SK-N-SH treated with all-trans-retinoic acid at 6 μM for 48 hours (cell line): ENCODE measurements at regions not wholly inside any gene's neighbourhood (a gene's known extent, or its start where the extent isn't known, plus 50 kb on each side); places are given as distances from the start of the nearest gene placed in this dataset.

ENCODE experiments used
- ATAC-seq: fragments of 200-7000 bp; cut with Tn5 transposase; 3 replicates; pipeline ENCODE4 v1.9.1; 2020; ENCODE audit warnings: mild to moderate bottlenecking, moderate library complexity
- ARNTL ChIP-seq: fragments of 450-650 bp; formaldehyde crosslinking; IDR thresholded peaks from 2 replicates; pipeline ENCODE4 v1.5.0; 2020; ENCODE audit warnings: low read depth, mild to moderate bottlenecking, moderate library complexity, borderline replicate concordance
- BACH2 ChIP-seq: fragments of 250-450 bp; sonication (Bioruptor Pico); IDR thresholded peaks from 2 replicates; pipeline ENCODE4 v1.9.0; 2021; ENCODE audit warnings: mild to moderate bottlenecking, borderline replicate concordance
- CSDC2 ChIP-seq: fragments of 250-450 bp; sonication (Bioruptor Pico); IDR thresholded peaks from 2 replicates; pipeline ENCODE4 v1.5.0; 2020; ENCODE audit warnings: mild to moderate bottlenecking, moderate library complexity
- GLIS3 ChIP-seq: fragments of 250-450 bp; sonication (Bioruptor Pico); IDR thresholded peaks from 2 replicates; pipeline ENCODE4 v1.5.0; 2020; ENCODE audit warnings: mild to moderate bottlenecking, moderate library complexity
- ISL1 ChIP-seq: fragments of 250-450 bp; sonication (Bioruptor Pico); IDR thresholded peaks from 2 replicates; pipeline ENCODE4 v2.1.2; 2022; ENCODE audit warnings: mild to moderate bottlenecking, moderate library complexity
- OSR1 ChIP-seq: fragments of 250-450 bp; sonication (Bioruptor Pico); IDR thresholded peaks from 2 replicates; pipeline ENCODE4 v1.8.0; 2022; ENCODE audit warnings: moderate library complexity, mild to moderate bottlenecking, inconsistent platforms
- PPARA ChIP-seq: fragments of 250-450 bp; sonication (Bioruptor Pico); IDR thresholded peaks from 2 replicates; pipeline ENCODE4 v1.5.0; 2020; ENCODE audit warnings: mild to moderate bottlenecking, borderline replicate concordance
- RARB ChIP-seq: fragments of 250-450 bp; sonication (Bioruptor Pico); IDR thresholded peaks from 2 replicates; pipeline ENCODE4 v1.8.0; 2021; ENCODE audit warnings: mild to moderate bottlenecking, moderate library complexity
- SNAI2 ChIP-seq: fragments of 250-450 bp; sonication (Bioruptor Pico); IDR thresholded peaks from 2 replicates; pipeline ENCODE4 v1.5.0; 2020; ENCODE audit warnings: mild to moderate bottlenecking, moderate library complexity
- TCF4 ChIP-seq: fragments of 250-450 bp; sonication (Bioruptor Pico); IDR thresholded peaks from 2 replicates; pipeline ENCODE4 v1.8.0; 2021; ENCODE audit warnings: mild to moderate bottlenecking, moderate library complexity, borderline replicate concordance
- TOX ChIP-seq: fragments of 250-450 bp; sonication (Bioruptor Pico); IDR thresholded peaks from 2 replicates; pipeline ENCODE4 v1.8.0; 2021; ENCODE audit warnings: mild to moderate bottlenecking, moderate library complexity, borderline replicate concordance
- ZC3H10 ChIP-seq: fragments of 250-450 bp; sonication (Bioruptor Pico); IDR thresholded peaks from 2 replicates; pipeline ENCODE4 v1.5.1; 2021; ENCODE audit warnings: mild to moderate bottlenecking, moderate library complexity
- ZFP3 ChIP-seq: fragments of 250-450 bp; sonication (Bioruptor Pico); IDR thresholded peaks from 2 replicates; pipeline ENCODE4 v1.5.0; 2020; ENCODE audit warnings: mild to moderate bottlenecking, moderate library complexity
- ZFP30 ChIP-seq: fragments of 450-650 bp; formaldehyde crosslinking; IDR thresholded peaks from 2 replicates; pipeline ENCODE4 v1.5.0; 2022; ENCODE audit warnings: mild to moderate bottlenecking, moderate library complexity
- ZNF565 ChIP-seq: fragments of 450-650 bp; formaldehyde crosslinking; conservative IDR thresholded peaks from 2 replicates; pipeline ENCODE4 v1.5.0; 2020; ENCODE audit warnings: low read depth, mild to moderate bottlenecking, moderate library complexity
- ZNF70 ChIP-seq: fragments of 450-650 bp; formaldehyde crosslinking; IDR thresholded peaks from 2 replicates; pipeline ENCODE4 v1.5.0; 2020; ENCODE audit warnings: mild to moderate bottlenecking, moderate library complexity
- ZNF8 ChIP-seq: fragments of 450-650 bp; formaldehyde crosslinking; IDR thresholded peaks from 2 replicates; pipeline ENCODE4 v1.5.0; 2020; ENCODE audit warnings: mild to moderate bottlenecking, moderate library complexity
- TF ChIP-seq, protein P1 (sequence below): fragments of 250-450 bp; sonication (Bioruptor Pico); IDR thresholded peaks from 2 replicates; pipeline ENCODE4 v1.5.1; 2020; ENCODE audit warnings: low read depth, mild to moderate bottlenecking, moderate library complexity
- TF ChIP-seq, protein P2 (sequence below): fragments of 250-450 bp; sonication (Bioruptor Pico); IDR thresholded peaks from 2 replicates; pipeline ENCODE4 v1.8.0; 2020; ENCODE audit warnings: mild to moderate bottlenecking, moderate library complexity, borderline replicate concordance
- TF ChIP-seq, protein P3 (sequence below): fragments of 250-450 bp; sonication (Bioruptor Pico); IDR thresholded peaks from 2 replicates; pipeline ENCODE4 v1.5.0; 2020; ENCODE audit warnings: mild to moderate bottlenecking, moderate library complexity
- TF ChIP-seq, protein P4 (sequence below): fragments of 250-450 bp; sonication (Bioruptor Pico); IDR thresholded peaks from 2 replicates; pipeline ENCODE4 v1.5.1; 2021; ENCODE audit warnings: mild to moderate bottlenecking, moderate library complexity
- TF ChIP-seq, protein P5 (sequence below): fragments of 250-450 bp; sonication (Bioruptor Pico); IDR thresholded peaks from 2 replicates; pipeline ENCODE4 v1.8.0; 2021; ENCODE audit warnings: low read depth, mild to moderate bottlenecking, moderate library complexity, borderline replicate concordance

DNA sequence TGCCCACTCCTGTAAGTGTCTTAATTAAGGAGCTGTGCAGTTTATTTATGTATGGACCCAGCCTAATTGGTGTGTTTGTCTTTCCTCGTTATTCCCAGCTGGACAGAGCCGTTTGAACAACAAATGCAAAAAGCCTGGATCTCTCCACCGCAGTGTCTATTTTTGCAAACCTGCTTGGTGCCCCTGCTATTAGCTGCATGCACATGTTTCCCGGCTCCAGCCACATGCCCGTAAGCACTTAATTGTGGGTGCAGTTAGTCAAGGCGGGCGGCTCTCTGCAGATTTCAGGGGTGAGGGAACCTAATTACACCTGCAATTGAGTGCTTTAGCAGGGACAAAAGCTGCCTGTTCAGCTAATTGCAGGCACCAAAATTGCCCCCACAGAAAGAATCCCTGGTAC, 74.0 kb upstream of the GSE1 start:
- TF ChIP-seq GLIS3 (CRISPR knock-in tag) = no peak
- no peak for TF ChIP-seq ZC3H10 (CRISPR knock-in tag)
- TF ChIP-seq CSDC2 = no peak
- no peak for TF ChIP-seq ZNF70 (CRISPR knock-in tag)
- TF ChIP-seq ZFP3 (CRISPR knock-in tag) = no peak
- TF ChIP-seq, protein P1, sequence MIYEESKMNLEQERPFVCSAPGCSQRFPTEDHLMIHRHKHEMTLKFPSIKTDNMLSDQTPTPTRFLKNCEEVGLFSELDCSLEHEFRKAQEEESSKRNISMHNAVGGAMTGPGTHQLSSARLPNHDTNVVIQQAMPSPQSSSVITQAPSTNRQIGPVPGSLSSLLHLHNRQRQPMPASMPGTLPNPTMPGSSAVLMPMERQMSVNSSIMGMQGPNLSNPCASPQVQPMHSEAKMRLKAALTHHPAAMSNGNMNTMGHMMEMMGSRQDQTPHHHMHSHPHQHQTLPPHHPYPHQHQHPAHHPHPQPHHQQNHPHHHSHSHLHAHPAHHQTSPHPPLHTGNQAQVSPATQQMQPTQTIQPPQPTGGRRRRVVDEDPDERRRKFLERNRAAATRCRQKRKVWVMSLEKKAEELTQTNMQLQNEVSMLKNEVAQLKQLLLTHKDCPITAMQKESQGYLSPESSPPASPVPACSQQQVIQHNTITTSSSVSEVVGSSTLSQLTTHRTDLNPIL = no peak
- TF ChIP-seq, protein P2, sequence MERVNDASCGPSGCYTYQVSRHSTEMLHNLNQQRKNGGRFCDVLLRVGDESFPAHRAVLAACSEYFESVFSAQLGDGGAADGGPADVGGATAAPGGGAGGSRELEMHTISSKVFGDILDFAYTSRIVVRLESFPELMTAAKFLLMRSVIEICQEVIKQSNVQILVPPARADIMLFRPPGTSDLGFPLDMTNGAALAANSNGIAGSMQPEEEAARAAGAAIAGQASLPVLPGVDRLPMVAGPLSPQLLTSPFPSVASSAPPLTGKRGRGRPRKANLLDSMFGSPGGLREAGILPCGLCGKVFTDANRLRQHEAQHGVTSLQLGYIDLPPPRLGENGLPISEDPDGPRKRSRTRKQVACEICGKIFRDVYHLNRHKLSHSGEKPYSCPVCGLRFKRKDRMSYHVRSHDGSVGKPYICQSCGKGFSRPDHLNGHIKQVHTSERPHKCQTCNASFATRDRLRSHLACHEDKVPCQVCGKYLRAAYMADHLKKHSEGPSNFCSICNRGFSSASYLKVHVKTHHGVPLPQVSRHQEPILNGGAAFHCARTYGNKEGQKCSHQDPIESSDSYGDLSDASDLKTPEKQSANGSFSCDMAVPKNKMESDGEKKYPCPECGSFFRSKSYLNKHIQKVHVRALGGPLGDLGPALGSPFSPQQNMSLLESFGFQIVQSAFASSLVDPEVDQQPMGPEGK (CRISPR knock-in tag) = no peak
- TF ChIP-seq OSR1 (CRISPR knock-in tag) = no peak
- no peak for TF ChIP-seq ZNF565 (CRISPR knock-in tag)
- TF ChIP-seq RARB (CRISPR knock-in tag) = no peak
- TF ChIP-seq PPARA (CRISPR knock-in tag) = no peak
- no peak for TF ChIP-seq ARNTL (CRISPR knock-in tag)
- TF ChIP-seq, protein P3, sequence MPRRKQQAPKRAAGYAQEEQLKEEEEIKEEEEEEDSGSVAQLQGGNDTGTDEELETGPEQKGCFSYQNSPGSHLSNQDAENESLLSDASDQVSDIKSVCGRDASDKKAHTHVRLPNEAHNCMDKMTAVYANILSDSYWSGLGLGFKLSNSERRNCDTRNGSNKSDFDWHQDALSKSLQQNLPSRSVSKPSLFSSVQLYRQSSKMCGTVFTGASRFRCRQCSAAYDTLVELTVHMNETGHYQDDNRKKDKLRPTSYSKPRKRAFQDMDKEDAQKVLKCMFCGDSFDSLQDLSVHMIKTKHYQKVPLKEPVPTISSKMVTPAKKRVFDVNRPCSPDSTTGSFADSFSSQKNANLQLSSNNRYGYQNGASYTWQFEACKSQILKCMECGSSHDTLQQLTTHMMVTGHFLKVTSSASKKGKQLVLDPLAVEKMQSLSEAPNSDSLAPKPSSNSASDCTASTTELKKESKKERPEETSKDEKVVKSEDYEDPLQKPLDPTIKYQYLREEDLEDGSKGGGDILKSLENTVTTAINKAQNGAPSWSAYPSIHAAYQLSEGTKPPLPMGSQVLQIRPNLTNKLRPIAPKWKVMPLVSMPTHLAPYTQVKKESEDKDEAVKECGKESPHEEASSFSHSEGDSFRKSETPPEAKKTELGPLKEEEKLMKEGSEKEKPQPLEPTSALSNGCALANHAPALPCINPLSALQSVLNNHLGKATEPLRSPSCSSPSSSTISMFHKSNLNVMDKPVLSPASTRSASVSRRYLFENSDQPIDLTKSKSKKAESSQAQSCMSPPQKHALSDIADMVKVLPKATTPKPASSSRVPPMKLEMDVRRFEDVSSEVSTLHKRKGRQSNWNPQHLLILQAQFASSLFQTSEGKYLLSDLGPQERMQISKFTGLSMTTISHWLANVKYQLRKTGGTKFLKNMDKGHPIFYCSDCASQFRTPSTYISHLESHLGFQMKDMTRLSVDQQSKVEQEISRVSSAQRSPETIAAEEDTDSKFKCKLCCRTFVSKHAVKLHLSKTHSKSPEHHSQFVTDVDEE (CRISPR knock-in tag) = no peak
- no peak for TF ChIP-seq TCF4
- no peak for TF ChIP-seq ZNF8 (CRISPR knock-in tag)
- TF ChIP-seq ISL1 (CRISPR knock-in tag) = no peak
- no peak for TF ChIP-seq BACH2 (CRISPR knock-in tag)
- ATAC-seq = no peak

DNA sequence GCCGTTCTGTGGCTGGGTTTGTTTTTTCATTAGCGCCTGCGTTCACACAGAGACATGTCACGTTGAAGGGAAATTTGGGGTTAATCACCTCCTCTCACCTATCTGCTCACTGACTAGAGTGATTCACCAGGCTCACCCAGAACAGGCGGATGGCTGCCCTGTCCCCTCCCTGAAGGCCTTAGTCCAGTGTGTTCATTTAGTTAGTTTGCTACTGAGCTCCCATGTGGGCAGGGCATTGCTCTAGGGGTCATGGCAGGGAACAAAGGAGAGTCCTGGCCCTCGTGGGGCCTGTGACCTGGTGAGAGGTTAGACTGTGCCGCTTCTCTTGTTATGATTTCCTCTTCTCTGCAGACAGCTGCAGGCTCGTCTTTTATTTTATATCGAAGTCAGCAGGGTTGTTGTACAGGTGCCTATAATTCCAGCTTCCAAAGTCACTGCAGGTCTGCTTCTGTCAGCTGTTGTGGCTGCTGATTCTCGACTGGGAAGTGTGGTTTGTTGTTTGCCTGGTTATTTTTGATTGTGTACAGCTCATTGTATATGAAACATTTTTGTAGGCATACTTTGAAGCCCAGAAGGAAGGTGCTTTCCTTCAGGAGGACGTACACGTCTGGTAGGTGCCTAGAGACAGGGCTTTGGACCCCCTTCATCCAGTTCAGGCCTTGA, 73.4 kb upstream of the GSE1 start:
- no peak for ATAC-seq
- TF ChIP-seq RARB (CRISPR knock-in tag) (no peak), PPARA (CRISPR knock-in tag) (no peak), ARNTL (CRISPR knock-in tag) (no peak), OSR1 (CRISPR knock-in tag) (no peak), SNAI2 (CRISPR knock-in tag) (no peak), ZFP30 (no peak), TOX (CRISPR knock-in tag) (no peak), TCF4 (no peak), CSDC2 (no peak), ZFP3 (CRISPR knock-in tag) (no peak), ZNF8 (CRISPR knock-in tag) (no peak), BACH2 (CRISPR knock-in tag) (no peak)
- TF ChIP-seq, protein P1 = no peak
- TF ChIP-seq, protein P4, sequence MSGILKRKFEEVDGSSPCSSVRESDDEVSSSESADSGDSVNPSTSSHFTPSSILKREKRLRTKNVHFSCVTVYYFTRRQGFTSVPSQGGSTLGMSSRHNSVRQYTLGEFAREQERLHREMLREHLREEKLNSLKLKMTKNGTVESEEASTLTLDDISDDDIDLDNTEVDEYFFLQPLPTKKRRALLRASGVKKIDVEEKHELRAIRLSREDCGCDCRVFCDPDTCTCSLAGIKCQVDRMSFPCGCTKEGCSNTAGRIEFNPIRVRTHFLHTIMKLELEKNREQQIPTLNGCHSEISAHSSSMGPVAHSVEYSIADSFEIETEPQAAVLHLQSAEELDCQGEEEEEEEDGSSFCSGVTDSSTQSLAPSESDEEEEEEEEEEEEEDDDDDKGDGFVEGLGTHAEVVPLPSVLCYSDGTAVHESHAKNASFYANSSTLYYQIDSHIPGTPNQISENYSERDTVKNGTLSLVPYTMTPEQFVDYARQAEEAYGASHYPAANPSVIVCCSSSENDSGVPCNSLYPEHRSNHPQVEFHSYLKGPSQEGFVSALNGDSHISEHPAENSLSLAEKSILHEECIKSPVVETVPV (CRISPR knock-in tag) = no peak
- TF ChIP-seq, protein P2 (CRISPR knock-in tag) = no peak
- TF ChIP-seq, protein P5, sequence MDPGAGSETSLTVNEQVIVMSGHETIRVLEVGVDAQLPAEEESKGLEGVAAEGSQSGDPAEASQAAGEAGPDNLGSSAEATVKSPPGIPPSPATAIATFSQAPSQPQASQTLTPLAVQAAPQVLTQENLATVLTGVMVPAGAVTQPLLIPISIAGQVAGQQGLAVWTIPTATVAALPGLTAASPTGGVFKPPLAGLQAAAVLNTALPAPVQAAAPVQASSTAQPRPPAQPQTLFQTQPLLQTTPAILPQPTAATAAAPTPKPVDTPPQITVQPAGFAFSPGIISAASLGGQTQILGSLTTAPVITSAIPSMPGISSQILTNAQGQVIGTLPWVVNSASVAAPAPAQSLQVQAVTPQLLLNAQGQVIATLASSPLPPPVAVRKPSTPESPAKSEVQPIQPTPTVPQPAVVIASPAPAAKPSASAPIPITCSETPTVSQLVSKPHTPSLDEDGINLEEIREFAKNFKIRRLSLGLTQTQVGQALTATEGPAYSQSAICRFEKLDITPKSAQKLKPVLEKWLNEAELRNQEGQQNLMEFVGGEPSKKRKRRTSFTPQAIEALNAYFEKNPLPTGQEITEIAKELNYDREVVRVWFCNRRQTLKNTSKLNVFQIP = no peak
